C1 segment of cervical spinal cord (tissue), 14 donors: ENCODE measurements at regions not wholly inside any gene's neighbourhood (a gene's known extent, or its start where the extent isn't known, plus 50 kb on each side); places are given as distances from the start of the nearest gene placed in this dataset.

ENCODE experiments used
- DNase-seq, 14 donors: peaks; one replicate each; lab custom pipeline; 2025; lab: John Stamatoyannopoulos, UW

GRCh38 chr1:91575909-91576519, 75.4 kb downstream of the CDC7 start:
- DNase-seq, result no peak

- DNase-seq, result no peak
Observed at GRCh38 chr1:91578320-91579109, 77.9 kb downstream of the CDC7 start.

GRCh38 chr1:91579658-91580228, 79.1 kb downstream of the CDC7 start:
- no peak for DNase-seq

GRCh38 chr1:91582431-91582921, 81.8 kb downstream of the CDC7 start:
- no peak for DNase-seq

GRCh38 chr1:91583326-91583755, 82.7 kb downstream of the CDC7 start:
- no peak for DNase-seq

- no peak for DNase-seq
Observed at GRCh38 chr1:91584309-91584708, 83.7 kb downstream of the CDC7 start.

- no peak for DNase-seq
Observed at GRCh38 chr1:91584878-91585277, 84.2 kb downstream of the CDC7 start.

- no peak for DNase-seq
Observed at GRCh38 chr1:91585502-91585901, 84.9 kb downstream of the CDC7 start.

- no peak for DNase-seq
Observed at GRCh38 chr1:91585982-91586381, 85.3 kb downstream of the CDC7 start.

- no peak for DNase-seq
Observed at GRCh38 chr1:91589437-91589836, 88.8 kb downstream of the CDC7 start.

GRCh38 chr1:91591175-91591974, 90.7 kb downstream of the CDC7 start:
- DNase-seq, result no peak

- no peak for DNase-seq
Observed at GRCh38 chr1:91592716-91593477, 92.2 kb downstream of the CDC7 start.

- DNase-seq, result no peak
Observed at GRCh38 chr1:91594383-91595055, 93.9 kb downstream of the CDC7 start.

- DNase-seq, result no peak
Observed at GRCh38 chr1:91596474-91596873, 95.8 kb downstream of the CDC7 start.

GRCh38 chr1:91597215-91597614, 96.6 kb downstream of the CDC7 start:
- no peak for DNase-seq

GRCh38 chr1:91600431-91601337, 100.0 kb downstream of the CDC7 start:
- no peak for DNase-seq

GRCh38 chr1:91601554-91602376, 101.1 kb downstream of the CDC7 start:
- DNase-seq, result no peak

GRCh38 chr1:91603409-91603808, 102.8 kb downstream of the CDC7 start:
- no peak for DNase-seq

- no peak for DNase-seq
Observed at GRCh38 chr1:91604632-91605031, 104.0 kb downstream of the CDC7 start.
